ENCODE measurements at regions not wholly inside any gene's neighbourhood (a gene's known extent, or its start where the extent isn't known, plus 50 kb on each side); places are given as distances from the start of the nearest gene placed in this dataset.
A peak's percentile ranks its signal among the peaks of the same experiment; 100 is the strongest.

GRCh38 chrX:6803607-6804006 is 268.7 kb upstream of the VCX3A start:
- no peak overlapping the region for H3K4me3 ChIP-seq (ENCODE audit: low read depth, low read length)
- no peak for TF ChIP-seq CTCF (IDR thresholded peaks at IDR 0.05; ENCODE audit: low read depth, low read length, missing control alignments)
- no peak for DNase-seq (ENCODE audit: low read depth)

GRCh38 chrX:6793000-6793399 is 258.1 kb upstream of the VCX3A start:
- no peak for TF ChIP-seq CTCF (IDR thresholded peaks at IDR 0.05; ENCODE audit: low read depth, low read length, missing control alignments)
- H3K4me3 ChIP-seq (ENCODE audit: low read depth, low read length) = no peak overlapping the region
- no peak for DNase-seq (ENCODE audit: low read depth)

GRCh38 chrX:6783912-6784311 is 249.0 kb upstream of the VCX3A start:
- DNase-seq (ENCODE audit: low read depth) = no peak
- H3K4me3 ChIP-seq (ENCODE audit: low read depth, low read length) = no peak overlapping the region
- TF ChIP-seq CTCF (IDR thresholded peaks at IDR 0.05; ENCODE audit: low read depth, low read length, missing control alignments) = no peak

- TF ChIP-seq CTCF (IDR thresholded peaks at IDR 0.05; ENCODE audit: low read depth, low read length, missing control alignments) = no peak
These were observed 247.9 kb upstream of the VCX3A start for GRCh38 chrX:6782831-6783230.

GRCh38 chrX:6778544-6779503 is 243.9 kb upstream of the VCX3A start:
- no peak for TF ChIP-seq CTCF (IDR thresholded peaks at IDR 0.05; ENCODE audit: low read depth, low read length, missing control alignments)
- no peak overlapping the region for H3K4me3 ChIP-seq (ENCODE audit: low read depth, low read length)
- no peak for DNase-seq (ENCODE audit: low read depth)

More at GRCh38 chrX:6782831-6783230, 247.9 kb upstream of the VCX3A start:
- no peak for DNase-seq (ENCODE audit: low read depth)
- H3K4me3 ChIP-seq (ENCODE audit: low read depth, low read length) = no peak overlapping the region

- H3K4me3 ChIP-seq (ENCODE audit: low read depth, low read length) = no peak overlapping the region
- TF ChIP-seq CTCF (IDR thresholded peaks at IDR 0.05; ENCODE audit: low read depth, low read length, missing control alignments) = no peak
- DNase-seq (ENCODE audit: low read depth) = peak; percentile 10
These were observed 242.5 kb upstream of the VCX3A start for GRCh38 chrX:6777238-6778002.

All from GM12864 (cell line).